Neural progenitor cell (in vitro differentiated cells): ENCODE measurements at regions not wholly inside any gene's neighbourhood (a gene's known extent, or its start where the extent isn't known, plus 50 kb on each side); places are given as distances from the start of the nearest gene placed in this dataset.
A peak's percentile ranks its signal among the peaks of the same experiment; 100 is the strongest.

ENCODE experiments used
- DNase-seq: peaks from one replicate; pipeline ENCODE4 v3.0.0-alpha.2; 2016; ENCODE audit warnings: low spot score
- H2AFZ ChIP-seq: fragments of 200-600 bp; sonication (generic); replicated peaks from 2 replicates; pipeline ENCODE4 v1.6.1; 2016; ENCODE audit warnings: antibody characterized with exemption
- H3F3A ChIP-seq: fragments of 200-600 bp; sonication (generic); 2 replicates; pipeline ENCODE4 v1.6.1; 2016; ENCODE audit warnings: antibody characterized with exemption, low read depth
- H3K27ac ChIP-seq: fragments of 200-600 bp; sonication (generic); 2 replicates; pipeline ENCODE4 v1.5.1; 2016; ENCODE audit warnings: mild to moderate bottlenecking
- H3K27me3 ChIP-seq: fragments of 200-600 bp; sonication (generic); 2 replicates; pipeline ENCODE4 v1.6.1; 2016; ENCODE audit warnings: mild to moderate bottlenecking, moderate library complexity
- H3K36me3 ChIP-seq: fragments of 200-600 bp; sonication (generic); 2 replicates; pipeline ENCODE4 v1.5.1; 2016
- H3K4me1 ChIP-seq: fragments of 200-600 bp; sonication (generic); 2 replicates; pipeline ENCODE4 v1.6.1; 2016; ENCODE audit warnings: mixed run types
- H3K4me2 ChIP-seq: fragments of 200-600 bp; sonication (generic); 2 replicates; pipeline ENCODE4 v1.6.1; 2016
- H3K4me3 ChIP-seq: fragments of 200-600 bp; sonication (generic); 2 replicates; pipeline ENCODE4 v1.5.1; 2016
- H3K79me2 ChIP-seq: fragments of 200-600 bp; sonication (generic); 2 replicates; pipeline ENCODE4 v1.6.1; 2016; ENCODE audit warnings: low read depth
- H3K9ac ChIP-seq: fragments of 200-600 bp; sonication (generic); 2 replicates; pipeline ENCODE4 v1.6.1; 2016
- H3K9me3 ChIP-seq: fragments of 200-600 bp; sonication (generic); 2 replicates; pipeline ENCODE4 v1.5.1; 2016; ENCODE audit warnings: low read depth
- H4K20me1 ChIP-seq: fragments of 200-600 bp; sonication (generic); 2 replicates; pipeline ENCODE4 v1.6.1; 2016; ENCODE audit warnings: low read depth
- H3K27ac Mint-ChIP-seq: 3 replicates; pipeline ENCODE4 v1.8.0; 2021; ENCODE audit warnings: mixed read lengths
- H3K27me3 Mint-ChIP-seq: 2 replicates; pipeline ENCODE4 v1.8.0; 2022; ENCODE audit warnings: low read depth, mild to moderate bottlenecking, inconsistent platforms, moderate library complexity, mixed read lengths; ENCODE audit not compliant: insufficient read depth
- H3K36me3 Mint-ChIP-seq: 3 replicates; pipeline ENCODE4 v1.8.0; 2021; ENCODE audit warnings: mixed read lengths
- H3K4me1 Mint-ChIP-seq: 3 replicates; pipeline ENCODE4 v1.8.0; 2021; ENCODE audit warnings: mixed read lengths
- H3K4me3 Mint-ChIP-seq: 3 replicates; pipeline ENCODE4 v1.8.0; 2021; ENCODE audit warnings: mild to moderate bottlenecking, moderate library complexity, mixed read lengths
- H3K9me3 Mint-ChIP-seq: 3 replicates; pipeline ENCODE4 v1.8.0; 2020; ENCODE audit warnings: mixed read lengths
- EZH2 ChIP-seq: fragments of 200-600 bp; sonication (generic); IDR thresholded peaks from 2 replicates; pipeline ENCODE4 v1.6.1; 2017; ENCODE audit warnings: antibody characterized with exemption, mild to moderate bottlenecking, moderate library complexity
- EZH2phosphoT487 ChIP-seq: fragments of 200-600 bp; sonication (generic); IDR thresholded peaks from 2 replicates; pipeline ENCODE4 v1.6.1; 2017; ENCODE audit warnings: antibody characterized with exemption
- TF ChIP-seq, protein P1 (sequence below): fragments of 200-600 bp; sonication (generic); IDR thresholded peaks from 2 replicates; pipeline ENCODE4 v1.5.1; 2017; ENCODE audit warnings: antibody characterized with exemption, mild to moderate bottlenecking

DNA sequence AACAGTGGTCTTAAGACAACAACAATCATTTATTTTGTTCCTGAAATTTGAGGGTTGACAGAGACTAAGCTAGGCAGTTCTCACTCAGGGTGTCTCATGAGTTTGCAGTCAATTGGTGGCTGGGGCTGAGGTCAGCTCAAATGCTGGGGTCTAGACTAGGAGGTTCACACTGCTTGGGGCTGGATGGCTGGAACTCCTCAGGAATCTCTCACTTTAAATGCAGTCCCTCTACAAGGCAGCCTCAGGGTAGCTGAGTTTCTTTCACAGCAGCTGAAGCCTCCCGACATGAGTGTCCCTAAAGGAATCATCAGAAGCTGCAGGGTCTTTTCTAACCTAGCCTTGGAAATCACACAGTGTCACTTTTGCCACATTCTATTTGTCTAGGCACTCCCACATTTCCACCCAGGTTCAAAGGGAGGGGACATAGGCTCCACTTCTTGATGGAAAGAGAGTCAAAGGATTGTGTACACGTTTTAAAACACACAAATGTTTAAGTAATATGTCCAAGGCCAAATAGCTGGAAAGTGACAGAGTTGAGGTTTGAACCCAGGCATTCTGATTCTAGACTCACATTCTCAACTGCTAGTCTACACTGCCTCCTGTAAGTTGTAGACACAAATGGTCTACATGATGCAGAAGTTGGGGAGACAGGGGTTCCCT lies 133.8 kb downstream of the ZFP36L2 start:
- H3K27me3 Mint-ChIP-seq, result peaks cover 3% of the 10 kb centered on the region
- H3K4me3 Mint-ChIP-seq, result no peak overlapping the region
- no peak overlapping the region for H3K4me3 ChIP-seq
- no peak for DNase-seq
- H3K9me3 Mint-ChIP-seq, result peaks cover 50% of the 10 kb centered on the region
- H2AFZ ChIP-seq, result no peak overlapping the region
- H3F3A ChIP-seq, result peaks cover 20% of the 10 kb centered on the region
- peaks cover 2% of the 10 kb centered on the region for H3K4me1 Mint-ChIP-seq
- H3K36me3 Mint-ChIP-seq, result peaks cover 14% of the 10 kb centered on the region
- H3K27ac Mint-ChIP-seq, result no peak overlapping the region
- H4K20me1 ChIP-seq, result no peaks in the 10 kb centered on the region
- no peaks in the 10 kb centered on the region for H3K79me2 ChIP-seq
- no peak overlapping the region for H3K4me2 ChIP-seq
- no peaks in the 10 kb centered on the region for H3K27me3 ChIP-seq
- H3K4me1 ChIP-seq, result peaks cover 12% of the 10 kb centered on the region
- H3K9me3 ChIP-seq, result peaks cover 8% of the 10 kb centered on the region
- TF ChIP-seq EZH2, result no peak
- TF ChIP-seq, protein P1, sequence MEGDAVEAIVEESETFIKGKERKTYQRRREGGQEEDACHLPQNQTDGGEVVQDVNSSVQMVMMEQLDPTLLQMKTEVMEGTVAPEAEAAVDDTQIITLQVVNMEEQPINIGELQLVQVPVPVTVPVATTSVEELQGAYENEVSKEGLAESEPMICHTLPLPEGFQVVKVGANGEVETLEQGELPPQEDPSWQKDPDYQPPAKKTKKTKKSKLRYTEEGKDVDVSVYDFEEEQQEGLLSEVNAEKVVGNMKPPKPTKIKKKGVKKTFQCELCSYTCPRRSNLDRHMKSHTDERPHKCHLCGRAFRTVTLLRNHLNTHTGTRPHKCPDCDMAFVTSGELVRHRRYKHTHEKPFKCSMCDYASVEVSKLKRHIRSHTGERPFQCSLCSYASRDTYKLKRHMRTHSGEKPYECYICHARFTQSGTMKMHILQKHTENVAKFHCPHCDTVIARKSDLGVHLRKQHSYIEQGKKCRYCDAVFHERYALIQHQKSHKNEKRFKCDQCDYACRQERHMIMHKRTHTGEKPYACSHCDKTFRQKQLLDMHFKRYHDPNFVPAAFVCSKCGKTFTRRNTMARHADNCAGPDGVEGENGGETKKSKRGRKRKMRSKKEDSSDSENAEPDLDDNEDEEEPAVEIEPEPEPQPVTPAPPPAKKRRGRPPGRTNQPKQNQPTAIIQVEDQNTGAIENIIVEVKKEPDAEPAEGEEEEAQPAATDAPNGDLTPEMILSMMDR, result no peak
- TF ChIP-seq EZH2phosphoT487, result no peak
- H3K9ac ChIP-seq, result no peak overlapping the region
- H3K36me3 ChIP-seq, result no peaks in the 10 kb centered on the region
- H3K27ac ChIP-seq, result no peak overlapping the region

DNA sequence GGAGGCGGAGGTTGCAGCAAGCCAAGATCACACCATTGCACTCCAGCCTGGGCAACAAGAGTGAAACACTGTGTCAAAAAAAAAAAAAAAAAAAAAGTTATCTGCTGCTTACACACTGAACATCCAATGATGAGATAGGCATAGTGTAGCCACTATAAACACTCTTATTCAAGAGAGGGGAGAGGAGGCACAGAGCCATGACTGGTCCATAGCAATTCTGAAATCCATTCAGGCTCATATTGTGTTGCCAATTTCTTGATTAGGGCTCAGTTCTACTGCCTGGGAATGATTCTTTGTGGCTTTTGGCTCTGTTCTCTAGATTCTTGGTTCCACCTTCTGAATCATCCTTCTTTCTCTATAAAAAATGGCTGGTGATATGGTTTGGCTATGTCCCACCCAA lies 136.1 kb downstream of the ZFP36L2 start:
- H3K4me2 ChIP-seq, result no peak overlapping the region
- H4K20me1 ChIP-seq, result no peaks in the 10 kb centered on the region
- H3K9ac ChIP-seq, result no peak overlapping the region
- Mint-ChIP-seq H3K27ac (no peak overlapping the region), H3K9me3 (peaks cover 38% of the 10 kb centered on the region), H3K4me1 (peaks cover 21% of the 10 kb centered on the region), H3K36me3 (peaks cover 13% of the 10 kb centered on the region), H3K27me3 (peaks cover 15% of the 10 kb centered on the region), H3K4me3 (no peak overlapping the region)
- no peak for DNase-seq
- H3K9me3 ChIP-seq, result peaks cover 8% of the 10 kb centered on the region
- H3K79me2 ChIP-seq, result no peaks in the 10 kb centered on the region
- H3K4me3 ChIP-seq, result no peak overlapping the region
- H3K36me3 ChIP-seq, result no peaks in the 10 kb centered on the region
- peaks cover 20% of the 10 kb centered on the region for H3F3A ChIP-seq
- no peaks in the 10 kb centered on the region for H3K27me3 ChIP-seq
- H3K4me1 ChIP-seq, result peaks cover 17% of the 10 kb centered on the region
- H2AFZ ChIP-seq, result no peak overlapping the region
- H3K27ac ChIP-seq, result no peak overlapping the region
- no peak for TF ChIP-seq EZH2
- TF ChIP-seq, protein P1, result no peak
- no peak for TF ChIP-seq EZH2phosphoT487

DNA sequence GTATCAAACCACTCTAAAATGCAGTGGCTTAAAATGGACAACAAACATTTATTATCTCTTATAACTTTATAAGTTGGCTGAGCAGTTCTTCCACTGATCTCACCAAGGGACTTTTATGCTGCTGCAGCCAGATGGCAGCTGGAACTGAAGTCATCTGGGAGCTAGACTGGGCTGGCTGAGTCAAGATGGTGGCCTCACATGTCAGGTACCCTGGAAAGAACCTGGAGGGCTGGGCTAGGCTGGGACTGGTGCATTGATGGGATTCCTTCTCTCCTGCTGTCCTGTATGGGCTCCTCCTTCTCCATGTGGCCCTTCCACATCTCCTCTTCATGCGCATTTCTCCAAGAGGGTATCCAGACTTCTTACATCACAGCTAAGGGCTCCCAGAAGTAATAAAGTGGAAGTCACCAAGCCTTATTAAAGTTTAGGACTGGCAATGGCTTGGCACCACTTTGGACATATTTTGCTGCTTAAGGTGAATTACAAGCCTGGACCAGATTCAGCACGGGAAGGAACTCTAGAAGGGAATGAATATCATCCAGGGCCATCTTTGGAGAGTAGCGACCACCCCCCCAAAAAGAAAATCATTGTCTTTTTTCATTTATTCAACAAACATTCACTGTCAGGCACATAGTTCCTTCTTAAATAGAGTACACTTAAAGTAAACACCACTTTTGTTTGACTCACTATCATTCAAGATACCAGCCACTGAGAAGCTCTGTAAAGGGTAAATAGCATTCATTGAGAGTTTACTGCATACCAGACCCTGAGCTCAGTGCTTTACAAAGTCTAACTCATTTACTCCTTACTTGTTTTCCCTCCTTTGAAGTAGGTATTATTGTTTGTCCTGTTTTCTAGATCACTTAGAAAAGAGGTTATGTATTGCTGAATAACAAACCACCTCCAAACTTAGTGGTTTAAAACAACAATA lies 138.0 kb downstream of the ZFP36L2 start:
- peaks cover 35% of the 10 kb centered on the region for H3K4me1 ChIP-seq
- peak overlapping the region; percentile 5 for H3K4me2 ChIP-seq
- peaks cover 8% of the 10 kb centered on the region for H3K9me3 ChIP-seq
- no peaks in the 10 kb centered on the region for H3K79me2 ChIP-seq
- Mint-ChIP-seq H3K4me3 (no peak overlapping the region), H3K27me3 (peaks cover 13% of the 10 kb centered on the region), H3K9me3 (peaks cover 29% of the 10 kb centered on the region), H3K4me1 (peaks cover 38% of the 10 kb centered on the region), H3K36me3 (peaks cover 13% of the 10 kb centered on the region), H3K27ac (peak overlapping the region; percentile 61)
- no peaks in the 10 kb centered on the region for H3K36me3 ChIP-seq
- no peak overlapping the region for H3K4me3 ChIP-seq
- no peak overlapping the region for H3K9ac ChIP-seq
- no peaks in the 10 kb centered on the region for H4K20me1 ChIP-seq
- no peak for TF ChIP-seq EZH2
- no peak for TF ChIP-seq EZH2phosphoT487
- TF ChIP-seq, protein P1, result no peak
- no peaks in the 10 kb centered on the region for H3K27me3 ChIP-seq
- H3F3A ChIP-seq, result peaks cover 32% of the 10 kb centered on the region
- no peak for DNase-seq
- peak overlapping the region; percentile 2 for H3K27ac ChIP-seq
- no peak overlapping the region for H2AFZ ChIP-seq
